ENCODE measurements at regions not wholly inside any gene's neighbourhood (a gene's known extent, or its start where the extent isn't known, plus 50 kb on each side); places are given as distances from the start of the nearest gene placed in this dataset.
"Not testable (repeated sequence)": the region's sequence is repeated elsewhere in the genome, so short reads cannot be mapped to it uniquely, and the experiment has no call there.

DNA sequence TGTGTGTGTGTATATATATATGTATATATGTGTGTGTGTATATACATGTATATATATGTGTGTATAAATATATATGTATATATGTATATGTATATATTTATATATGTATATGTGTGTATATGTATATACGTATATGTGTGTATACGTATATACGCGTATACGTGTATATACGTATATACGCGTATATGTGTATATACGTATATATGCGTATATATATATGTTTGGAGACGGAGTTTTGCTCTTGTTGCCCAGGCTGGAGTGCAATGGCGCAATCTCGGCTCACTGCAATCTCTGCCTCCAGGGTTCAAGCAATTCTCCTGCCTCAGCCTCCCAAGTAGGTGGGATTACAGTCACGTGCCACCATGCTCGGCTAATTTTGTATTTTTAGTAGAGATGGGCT is 212.6 kb downstream of the KCNJ2 start:
- TF ChIP-seq, protein P1, sequence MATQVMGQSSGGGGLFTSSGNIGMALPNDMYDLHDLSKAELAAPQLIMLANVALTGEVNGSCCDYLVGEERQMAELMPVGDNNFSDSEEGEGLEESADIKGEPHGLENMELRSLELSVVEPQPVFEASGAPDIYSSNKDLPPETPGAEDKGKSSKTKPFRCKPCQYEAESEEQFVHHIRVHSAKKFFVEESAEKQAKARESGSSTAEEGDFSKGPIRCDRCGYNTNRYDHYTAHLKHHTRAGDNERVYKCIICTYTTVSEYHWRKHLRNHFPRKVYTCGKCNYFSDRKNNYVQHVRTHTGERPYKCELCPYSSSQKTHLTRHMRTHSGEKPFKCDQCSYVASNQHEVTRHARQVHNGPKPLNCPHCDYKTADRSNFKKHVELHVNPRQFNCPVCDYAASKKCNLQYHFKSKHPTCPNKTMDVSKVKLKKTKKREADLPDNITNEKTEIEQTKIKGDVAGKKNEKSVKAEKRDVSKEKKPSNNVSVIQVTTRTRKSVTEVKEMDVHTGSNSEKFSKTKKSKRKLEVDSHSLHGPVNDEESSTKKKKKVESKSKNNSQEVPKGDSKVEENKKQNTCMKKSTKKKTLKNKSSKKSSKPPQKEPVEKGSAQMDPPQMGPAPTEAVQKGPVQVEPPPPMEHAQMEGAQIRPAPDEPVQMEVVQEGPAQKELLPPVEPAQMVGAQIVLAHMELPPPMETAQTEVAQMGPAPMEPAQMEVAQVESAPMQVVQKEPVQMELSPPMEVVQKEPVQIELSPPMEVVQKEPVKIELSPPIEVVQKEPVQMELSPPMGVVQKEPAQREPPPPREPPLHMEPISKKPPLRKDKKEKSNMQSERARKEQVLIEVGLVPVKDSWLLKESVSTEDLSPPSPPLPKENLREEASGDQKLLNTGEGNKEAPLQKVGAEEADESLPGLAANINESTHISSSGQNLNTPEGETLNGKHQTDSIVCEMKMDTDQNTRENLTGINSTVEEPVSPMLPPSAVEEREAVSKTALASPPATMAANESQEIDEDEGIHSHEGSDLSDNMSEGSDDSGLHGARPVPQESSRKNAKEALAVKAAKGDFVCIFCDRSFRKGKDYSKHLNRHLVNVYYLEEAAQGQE (IDR thresholded peaks at IDR 0.05): not testable (repeated sequence)
- not testable (repeated sequence) for TF ChIP-seq EGR1 (IDR thresholded peaks at IDR 0.05; ENCODE audit: low read depth in 2 of 2); FOXA1 (IDR thresholded peaks at IDR 0.05); SP1 (IDR thresholded peaks at IDR 0.05)
- TF ChIP-seq, protein P2, sequence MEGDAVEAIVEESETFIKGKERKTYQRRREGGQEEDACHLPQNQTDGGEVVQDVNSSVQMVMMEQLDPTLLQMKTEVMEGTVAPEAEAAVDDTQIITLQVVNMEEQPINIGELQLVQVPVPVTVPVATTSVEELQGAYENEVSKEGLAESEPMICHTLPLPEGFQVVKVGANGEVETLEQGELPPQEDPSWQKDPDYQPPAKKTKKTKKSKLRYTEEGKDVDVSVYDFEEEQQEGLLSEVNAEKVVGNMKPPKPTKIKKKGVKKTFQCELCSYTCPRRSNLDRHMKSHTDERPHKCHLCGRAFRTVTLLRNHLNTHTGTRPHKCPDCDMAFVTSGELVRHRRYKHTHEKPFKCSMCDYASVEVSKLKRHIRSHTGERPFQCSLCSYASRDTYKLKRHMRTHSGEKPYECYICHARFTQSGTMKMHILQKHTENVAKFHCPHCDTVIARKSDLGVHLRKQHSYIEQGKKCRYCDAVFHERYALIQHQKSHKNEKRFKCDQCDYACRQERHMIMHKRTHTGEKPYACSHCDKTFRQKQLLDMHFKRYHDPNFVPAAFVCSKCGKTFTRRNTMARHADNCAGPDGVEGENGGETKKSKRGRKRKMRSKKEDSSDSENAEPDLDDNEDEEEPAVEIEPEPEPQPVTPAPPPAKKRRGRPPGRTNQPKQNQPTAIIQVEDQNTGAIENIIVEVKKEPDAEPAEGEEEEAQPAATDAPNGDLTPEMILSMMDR (IDR thresholded peaks at IDR 0.05; ENCODE audit: low read depth, low read length, missing input control): not testable (repeated sequence)
- TF ChIP-seq, protein P3, sequence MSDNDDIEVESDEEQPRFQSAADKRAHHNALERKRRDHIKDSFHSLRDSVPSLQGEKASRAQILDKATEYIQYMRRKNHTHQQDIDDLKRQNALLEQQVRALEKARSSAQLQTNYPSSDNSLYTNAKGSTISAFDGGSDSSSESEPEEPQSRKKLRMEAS (IDR thresholded peaks at IDR 0.05): not testable (repeated sequence)

Measured in liver (tissue), 3 donors.